ENCODE measurements at regions not wholly inside any gene's neighbourhood (a gene's known extent, or its start where the extent isn't known, plus 50 kb on each side); places are given as distances from the start of the nearest gene placed in this dataset.
"Not testable (repeated sequence)": the region's sequence is repeated elsewhere in the genome, so short reads cannot be mapped to it uniquely, and the experiment has no call there.

DNA sequence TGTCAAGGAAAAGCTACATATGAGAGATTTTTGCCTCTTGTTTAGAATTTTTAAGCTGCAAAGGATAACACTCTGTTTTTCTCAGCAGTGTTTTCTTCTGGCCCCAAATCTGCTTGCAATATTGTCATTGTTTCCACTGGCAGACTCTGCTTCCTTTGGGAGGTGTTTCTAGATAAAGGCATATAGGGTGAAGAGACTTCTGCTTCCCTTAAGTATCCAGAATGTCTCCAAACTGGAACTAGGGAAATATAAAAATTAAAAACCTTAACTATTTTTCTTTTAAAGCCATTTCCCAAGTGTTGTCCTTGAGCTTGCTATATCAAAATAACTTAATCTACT lies 225.8 kb downstream of the CGGBP1 start:
- no peaks in the 10 kb centered on the region for H3K36me3 ChIP-seq (replicated peaks; ENCODE audit: insufficient read depth, low read length)
- TF ChIP-seq CTCF (IDR thresholded peaks at IDR 0.05; ENCODE audit: low read length) = no peak
- no peak for TF ChIP-seq EZH2phosphoT487 (IDR thresholded peaks at IDR 0.05; ENCODE audit: low read length)
- no peak for TF ChIP-seq EZH2 (optimal IDR thresholded peaks at IDR 0.05; ENCODE audit: low read depth, low read length)
- H3K4me1 ChIP-seq (ENCODE audit: low read length) = no peaks in the 10 kb centered on the region
- H3F3A ChIP-seq (ENCODE audit: insufficient read depth, low read length) = no peaks in the 10 kb centered on the region
- no peaks in the 10 kb centered on the region for H3K9me2 ChIP-seq (replicated peaks; ENCODE audit: insufficient read depth, low read length)
- H4K20me1 ChIP-seq (ENCODE audit: insufficient read depth, low read length) = no peaks in the 10 kb centered on the region
- no peak overlapping the region for H2AFZ ChIP-seq (ENCODE audit: low read length)
- DNase-seq = no peak
- no peaks in the 10 kb centered on the region for H3K27me3 ChIP-seq (replicated peaks; ENCODE audit: insufficient read depth, low read length)
- no peaks in the 10 kb centered on the region for H3K9me3 ChIP-seq (replicated peaks; ENCODE audit: insufficient read depth, low read length)
- H3K4me3 ChIP-seq (ENCODE audit: low read length) = no peak overlapping the region
- H3K79me2 ChIP-seq (ENCODE audit: low read length) = no peaks in the 10 kb centered on the region
- H3K4me2 ChIP-seq (ENCODE audit: low read depth, low read length) = no peak overlapping the region
- H3K27ac ChIP-seq (ENCODE audit: low read length) = no peak overlapping the region
- H3K9ac ChIP-seq (ENCODE audit: low read length) = no peak overlapping the region

GRCh38 chr3:87828046-87828445 lies 230.8 kb downstream of the CGGBP1 start:
- H4K20me1 ChIP-seq (ENCODE audit: insufficient read depth, low read length) = no peaks in the 10 kb centered on the region
- no peaks in the 10 kb centered on the region for H3K9me2 ChIP-seq (replicated peaks; ENCODE audit: insufficient read depth, low read length)
- no peak for DNase-seq
- no peaks in the 10 kb centered on the region for H3K27me3 ChIP-seq (replicated peaks; ENCODE audit: insufficient read depth, low read length)
- no peak overlapping the region for H3K27ac ChIP-seq (ENCODE audit: low read length)
- no peaks in the 10 kb centered on the region for H3F3A ChIP-seq (ENCODE audit: insufficient read depth, low read length)
- no peak overlapping the region for H3K9ac ChIP-seq (ENCODE audit: low read length)
- no peak overlapping the region for H3K4me3 ChIP-seq (ENCODE audit: low read length)
- H3K4me2 ChIP-seq (ENCODE audit: low read depth, low read length) = no peak overlapping the region
- no peak overlapping the region for H2AFZ ChIP-seq (ENCODE audit: low read length)
- no peak for TF ChIP-seq EZH2phosphoT487 (IDR thresholded peaks at IDR 0.05; ENCODE audit: low read length)
- no peak for TF ChIP-seq EZH2 (optimal IDR thresholded peaks at IDR 0.05; ENCODE audit: low read depth, low read length)
- TF ChIP-seq CTCF (IDR thresholded peaks at IDR 0.05; ENCODE audit: low read length) = no peak
- H3K36me3 ChIP-seq (replicated peaks; ENCODE audit: insufficient read depth, low read length) = no peaks in the 10 kb centered on the region
- no peaks in the 10 kb centered on the region for H3K9me3 ChIP-seq (replicated peaks; ENCODE audit: insufficient read depth, low read length)
- no peaks in the 10 kb centered on the region for H3K4me1 ChIP-seq (ENCODE audit: low read length)
- H3K79me2 ChIP-seq (ENCODE audit: low read length) = no peaks in the 10 kb centered on the region

DNA sequence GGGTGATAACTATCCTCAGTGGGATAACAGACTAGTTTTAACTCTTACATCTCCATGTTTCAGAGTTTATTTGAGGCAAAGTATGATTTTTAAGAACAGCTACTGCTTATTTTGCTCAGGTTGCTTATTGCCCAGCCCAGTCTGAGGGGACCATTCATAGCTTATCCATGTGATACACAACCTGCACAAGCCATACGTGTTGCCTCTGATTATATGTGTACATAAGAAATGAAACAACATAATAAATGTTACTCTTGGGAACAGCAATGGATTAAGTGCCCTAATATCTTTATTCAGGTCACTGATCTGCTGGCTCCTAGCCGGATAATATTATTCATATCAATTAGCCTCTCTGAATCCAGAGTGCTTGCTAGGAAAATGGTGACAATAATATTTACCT lies 236.2 kb downstream of the CGGBP1 start:
- H3K9ac ChIP-seq (ENCODE audit: low read length) = no peak overlapping the region
- H3K27me3 ChIP-seq (replicated peaks; ENCODE audit: insufficient read depth, low read length) = no peaks in the 10 kb centered on the region
- no peaks in the 10 kb centered on the region for H3K4me1 ChIP-seq (ENCODE audit: low read length)
- TF ChIP-seq CTCF (IDR thresholded peaks at IDR 0.05; ENCODE audit: low read length) (no peak), EZH2 (optimal IDR thresholded peaks at IDR 0.05; ENCODE audit: low read depth, low read length) (no peak), EZH2phosphoT487 (IDR thresholded peaks at IDR 0.05; ENCODE audit: low read length) (no peak)
- no peaks in the 10 kb centered on the region for H3K9me3 ChIP-seq (replicated peaks; ENCODE audit: insufficient read depth, low read length)
- DNase-seq = no peak
- H4K20me1 ChIP-seq (ENCODE audit: insufficient read depth, low read length) = no peaks in the 10 kb centered on the region
- H3K27ac ChIP-seq (ENCODE audit: low read length) = no peak overlapping the region
- H2AFZ ChIP-seq (ENCODE audit: low read length) = no peak overlapping the region
- H3K9me2 ChIP-seq (replicated peaks; ENCODE audit: insufficient read depth, low read length) = no peaks in the 10 kb centered on the region
- H3K4me2 ChIP-seq (ENCODE audit: low read depth, low read length) = no peak overlapping the region
- H3F3A ChIP-seq (ENCODE audit: insufficient read depth, low read length) = no peaks in the 10 kb centered on the region
- no peaks in the 10 kb centered on the region for H3K36me3 ChIP-seq (replicated peaks; ENCODE audit: insufficient read depth, low read length)
- no peak overlapping the region for H3K4me3 ChIP-seq (ENCODE audit: low read length)
- no peaks in the 10 kb centered on the region for H3K79me2 ChIP-seq (ENCODE audit: low read length)

GRCh38 chr3:87813503-87813902 lies 245.3 kb downstream of the CGGBP1 start:
- H3K79me2 ChIP-seq (ENCODE audit: low read length); H3K27me3 ChIP-seq (replicated peaks; ENCODE audit: insufficient read depth, low read length); H3K4me1 ChIP-seq (ENCODE audit: low read length); H3K9ac ChIP-seq (ENCODE audit: low read length); DNase-seq; H3K27ac ChIP-seq (ENCODE audit: low read length); H2AFZ ChIP-seq (ENCODE audit: low read length); H3K4me3 ChIP-seq (ENCODE audit: low read length); H3K9me2 ChIP-seq (replicated peaks; ENCODE audit: insufficient read depth, low read length); H3K4me2 ChIP-seq (ENCODE audit: low read depth, low read length); H3K36me3 ChIP-seq (replicated peaks; ENCODE audit: insufficient read depth, low read length); H3F3A ChIP-seq (ENCODE audit: insufficient read depth, low read length); H3K9me3 ChIP-seq (replicated peaks; ENCODE audit: insufficient read depth, low read length); H4K20me1 ChIP-seq (ENCODE audit: insufficient read depth, low read length): not testable (repeated sequence)
